Fibroblast of the aortic adventitia (primary cell): ENCODE measurements at regions not wholly inside any gene's neighbourhood (a gene's known extent, or its start where the extent isn't known, plus 50 kb on each side); places are given as distances from the start of the nearest gene placed in this dataset.

Experiments
- DNase-seq: peaks from one replicate; pipeline ENCODE4 v3.0.0-alpha.2; 2010; ENCODE audit warnings: low read depth
- H3K4me3 ChIP-seq: 2 replicates; pipeline ENCODE4 v1.5.1; 2011; ENCODE audit warnings: low read depth, mild to moderate bottlenecking, control low read depth, low read length, moderate library complexity
- TF ChIP-seq, protein P1 (sequence below): IDR thresholded peaks from 2 replicates; pipeline ENCODE4 v1.5.1; 2011; ENCODE audit warnings: mild to moderate bottlenecking, low read length, control low read depth, inconsistent platforms; ENCODE audit not compliant: insufficient read depth

- no peak for DNase-seq
- no peak overlapping the region for H3K4me3 ChIP-seq
- TF ChIP-seq, protein P1, sequence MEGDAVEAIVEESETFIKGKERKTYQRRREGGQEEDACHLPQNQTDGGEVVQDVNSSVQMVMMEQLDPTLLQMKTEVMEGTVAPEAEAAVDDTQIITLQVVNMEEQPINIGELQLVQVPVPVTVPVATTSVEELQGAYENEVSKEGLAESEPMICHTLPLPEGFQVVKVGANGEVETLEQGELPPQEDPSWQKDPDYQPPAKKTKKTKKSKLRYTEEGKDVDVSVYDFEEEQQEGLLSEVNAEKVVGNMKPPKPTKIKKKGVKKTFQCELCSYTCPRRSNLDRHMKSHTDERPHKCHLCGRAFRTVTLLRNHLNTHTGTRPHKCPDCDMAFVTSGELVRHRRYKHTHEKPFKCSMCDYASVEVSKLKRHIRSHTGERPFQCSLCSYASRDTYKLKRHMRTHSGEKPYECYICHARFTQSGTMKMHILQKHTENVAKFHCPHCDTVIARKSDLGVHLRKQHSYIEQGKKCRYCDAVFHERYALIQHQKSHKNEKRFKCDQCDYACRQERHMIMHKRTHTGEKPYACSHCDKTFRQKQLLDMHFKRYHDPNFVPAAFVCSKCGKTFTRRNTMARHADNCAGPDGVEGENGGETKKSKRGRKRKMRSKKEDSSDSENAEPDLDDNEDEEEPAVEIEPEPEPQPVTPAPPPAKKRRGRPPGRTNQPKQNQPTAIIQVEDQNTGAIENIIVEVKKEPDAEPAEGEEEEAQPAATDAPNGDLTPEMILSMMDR: no peak
Measured at GRCh38 chr5:82679660-82680059, 397.5 kb downstream of the TMEM167A start.

- no peak overlapping the region for H3K4me3 ChIP-seq
- DNase-seq: no peak
- TF ChIP-seq, protein P1: no peak
Measured at GRCh38 chr5:82676661-82677060, 398.5 kb upstream of the RPS23 start.

GRCh38 chr5:82674671-82675070 lies 396.5 kb upstream of the RPS23 start:
- TF ChIP-seq, protein P1: no peak
- no peak for DNase-seq

DNA sequence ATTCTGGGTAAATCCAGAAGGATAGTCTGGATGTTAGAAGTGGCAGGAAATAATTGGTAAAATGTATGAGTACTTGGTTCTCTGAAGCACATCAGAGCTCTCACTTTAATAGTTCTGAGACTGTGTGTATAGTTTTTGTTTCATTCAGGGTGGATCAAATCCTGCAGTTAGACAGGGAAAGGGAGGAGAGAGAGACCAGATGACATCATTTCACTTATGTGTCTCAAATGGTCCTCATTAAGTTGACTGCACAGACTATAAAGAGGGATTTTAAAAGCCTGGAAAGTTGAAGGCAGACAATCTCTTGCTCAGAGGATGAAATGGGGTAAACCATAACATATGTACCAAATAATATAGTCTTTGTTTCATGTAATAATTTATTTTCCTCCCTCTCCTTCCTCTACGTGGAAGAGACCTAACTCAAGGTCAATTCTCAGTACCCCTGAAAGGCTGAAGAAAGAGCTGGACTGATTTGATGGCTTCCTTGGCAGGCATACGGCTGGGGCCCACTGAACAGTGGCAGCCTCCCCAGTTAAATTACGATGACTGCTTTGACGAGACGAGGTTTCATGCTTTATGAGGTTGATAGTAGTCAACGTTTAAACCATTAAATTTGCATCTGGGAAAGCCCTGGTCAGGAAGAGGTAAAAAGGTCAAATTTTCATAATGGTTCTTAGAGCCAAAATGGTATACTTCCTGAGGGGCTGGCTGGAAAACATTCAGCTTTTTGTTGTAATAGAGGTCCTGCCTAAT lies 395.1 kb upstream of the RPS23 start:
- no peak overlapping the region for H3K4me3 ChIP-seq
- TF ChIP-seq, protein P1: no peak
- DNase-seq: no peak

More at GRCh38 chr5:82674671-82675070, 396.5 kb upstream of the RPS23 start:
- no peak overlapping the region for H3K4me3 ChIP-seq

DNA sequence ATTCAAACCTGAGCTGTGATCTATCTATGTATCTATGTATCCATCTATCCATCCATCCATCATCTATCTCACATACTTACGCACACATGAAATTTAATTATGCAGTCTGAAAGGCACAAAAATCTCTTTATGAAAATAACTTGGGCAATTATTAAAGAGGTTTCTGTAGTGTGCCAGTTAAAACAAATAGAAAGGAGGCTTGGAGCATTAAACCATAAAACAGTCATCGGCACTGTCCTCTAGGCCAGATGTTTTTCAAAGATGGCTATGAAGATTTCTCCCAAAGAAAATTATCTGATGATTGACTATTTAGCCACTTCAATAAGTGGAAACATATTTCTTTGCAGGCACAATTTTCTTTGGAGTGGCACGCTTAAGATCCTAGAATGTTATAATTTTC lies 392.5 kb upstream of the RPS23 start:
- TF ChIP-seq, protein P1: no peak
- H3K4me3 ChIP-seq: no peak overlapping the region
- no peak for DNase-seq

- DNase-seq: no peak
- no peak overlapping the region for H3K4me3 ChIP-seq
- TF ChIP-seq, protein P1: no peak
Measured at GRCh38 chr5:82669720-82670119, 391.6 kb upstream of the RPS23 start.

DNA sequence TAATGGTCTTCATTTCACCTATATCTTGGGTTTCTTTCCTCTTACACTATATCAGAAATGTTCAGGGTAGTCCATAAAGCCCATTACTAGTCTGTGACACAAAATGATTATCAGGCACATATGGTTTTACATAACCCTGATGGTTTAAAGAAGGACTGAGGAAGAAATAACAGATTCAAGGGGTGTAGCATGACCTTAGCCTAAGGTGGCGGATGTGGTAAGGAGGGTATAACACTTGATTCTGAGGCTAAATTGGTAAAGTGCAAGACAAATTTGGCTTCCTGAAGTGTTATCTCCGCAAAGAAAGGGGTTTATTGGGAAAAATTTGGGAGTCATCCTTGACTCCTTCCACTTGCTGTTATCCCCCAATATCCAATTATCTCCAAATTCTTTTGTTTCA lies 388.2 kb upstream of the RPS23 start:
- TF ChIP-seq, protein P1: no peak
- no peak overlapping the region for H3K4me3 ChIP-seq
- no peak for DNase-seq
